Caco-2 (cell line): ENCODE measurements at regions not wholly inside any gene's neighbourhood (a gene's known extent, or its start where the extent isn't known, plus 50 kb on each side); places are given as distances from the start of the nearest gene placed in this dataset.

Experiments used
- BruUV-seq: library from RNA; stranded (reverse); fragments of 400-500 nt; replicated peaks from 2 replicates; lab custom pipeline; 2021; lab: Mats Ljungman, UMichigan
- CTCF ChIA-PET: fragments of 300-600 bp; sonication (Branson Sonifier 250); formaldehyde crosslinking; loops from one replicate; lab custom pipeline; 2022; ENCODE audit warnings: antibody characterized with exemption; lab: Charles Lee
- POLR2A ChIA-PET: fragments of 300-600 bp; sonication (Branson Sonifier 250); formaldehyde crosslinking; loops from one replicate; lab custom pipeline; 2022; ENCODE audit warnings: antibody characterized with exemption; lab: Charles Lee
- DNase-seq, 2 experiments: peaks; one replicate each; pipeline versions ENCODE4 v3.0.0 to v3.0.0-alpha.2; 2020 to 2022
- H3K27me3 ChIP-seq: replicated peaks from 2 replicates; pipeline ENCODE4 v1.6.0; 2011; ENCODE audit warnings: low read length; ENCODE audit not compliant: control insufficient read depth, insufficient read depth
- H3K36me3 ChIP-seq: 2 replicates; pipeline ENCODE4 v1.5.1; 2011; ENCODE audit warnings: low read length; ENCODE audit not compliant: control insufficient read depth, insufficient read depth
- H3K4me1 ChIP-seq: fragments of 250-450 bp; sonication (Bioruptor Pico); 2 replicates; pipeline ENCODE4 v1.5.1; 2020; ENCODE audit warnings: mild to moderate bottlenecking
- H3K4me3 ChIP-seq: 2 replicates; pipeline ENCODE4 v1.5.1; 2011; ENCODE audit warnings: low read depth, mild to moderate bottlenecking, control low read depth, low read length
- H3K9me3 ChIP-seq: fragments of 250-450 bp; sonication (Bioruptor Pico); 2 replicates; pipeline ENCODE4 v1.5.1; 2020; ENCODE audit warnings: mild to moderate bottlenecking, moderate library complexity
- H3K27ac Mint-ChIP-seq: one replicate; pipeline ENCODE4 v1.8.0; 2022; ENCODE audit warnings: mixed read lengths; ENCODE audit not compliant: unreplicated experiment
- H3K27me3 Mint-ChIP-seq: one replicate; pipeline ENCODE4 v1.8.0; 2022; ENCODE audit warnings: mixed read lengths; ENCODE audit not compliant: insufficient read depth, unreplicated experiment
- H3K36me3 Mint-ChIP-seq: one replicate; pipeline ENCODE4 v1.8.0; 2022; ENCODE audit warnings: mild to moderate bottlenecking, mixed read lengths; ENCODE audit not compliant: insufficient read depth, unreplicated experiment
- H3K4me1 Mint-ChIP-seq: one replicate; pipeline ENCODE4 v1.8.0; 2022; ENCODE audit warnings: low read depth, mixed read lengths; ENCODE audit not compliant: unreplicated experiment
- H3K4me3 Mint-ChIP-seq: one replicate; pipeline ENCODE4 v1.8.0; 2022; ENCODE audit warnings: mild to moderate bottlenecking, moderate library complexity, mixed read lengths; ENCODE audit not compliant: unreplicated experiment
- H3K9me3 Mint-ChIP-seq: one replicate; pipeline ENCODE4 v1.8.0; 2022; ENCODE audit warnings: mixed read lengths; ENCODE audit not compliant: unreplicated experiment
- intact Hi-C: fragments of 100-400 bp; cut with micrococcal nuclease; formaldehyde crosslinking; loops from one replicate; pipeline ENCODE4 v1.10.0; 2022; ENCODE audit not compliant: unreplicated experiment
- TF ChIP-seq, protein P1 (sequence below), 2 experiments: fragments of 200-600 bp in 1 of 2; IDR thresholded peaks; 1 replicate in 1 of 2; 2 replicates in 1 of 2; pipeline versions ENCODE4 v1.5.1 to v1.8.0; 2011 to 2022; ENCODE audit warnings: antibody characterized with exemption in 1 of 2, control low read depth in 1 of 2, inconsistent platforms in 1 of 2, low read depth in 1 of 2, low read length in 1 of 2, mild to moderate bottlenecking in 1 of 2, moderate library complexity in 1 of 2; ENCODE audit not compliant: insufficient read depth in 1 of 2, severe bottlenecking in 1 of 2, unreplicated experiment in 1 of 2

DNA sequence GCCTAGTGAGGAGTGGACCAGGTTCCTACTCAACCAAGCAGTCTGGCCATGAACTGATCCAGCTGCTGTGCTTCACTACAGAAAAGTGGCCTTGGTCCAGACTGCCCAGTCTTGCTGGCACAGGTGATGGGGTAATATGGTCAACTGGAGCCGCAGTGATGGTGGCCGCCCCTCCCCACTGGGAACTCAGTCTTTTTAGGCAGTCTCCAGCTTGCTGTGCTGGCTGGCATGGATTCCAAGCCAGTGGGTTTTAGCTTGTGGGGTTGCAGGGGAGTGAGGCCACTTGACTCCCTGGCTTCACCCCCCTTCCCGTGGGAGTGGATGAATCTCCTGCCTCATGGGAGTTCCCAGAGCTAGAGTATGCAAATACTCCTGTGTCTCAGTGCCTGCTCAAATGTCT is 52.7 kb upstream of the CDK6 start:
- Histone ChIP-seq H3K4me1 (no peaks in the 10 kb centered on the region), H3K27me3 (no peaks in the 10 kb centered on the region), H3K9me3 (no peaks in the 10 kb centered on the region; the same call in 1 of the 2 replicates), H3K36me3 (no peaks in the 10 kb centered on the region), H3K4me3 (no peak overlapping the region)
- no peaks in the 10 kb centered on the region for H3K4me1 Mint-ChIP-seq
- intact Hi-C loops: no loop called here
- H3K4me3 Mint-ChIP-seq: no peak overlapping the region
- no TSS peak for BruUV-seq
- H3K36me3 Mint-ChIP-seq: no peaks in the 10 kb centered on the region
- DNase-seq: no peak
- ChIA-PET CTCF (no interaction called here), POLR2A (no interaction called here)
- H3K9me3 Mint-ChIP-seq: peaks cover 20% of the 10 kb centered on the region
- no peak overlapping the region for H3K27ac Mint-ChIP-seq
- TF ChIP-seq, protein P1, sequence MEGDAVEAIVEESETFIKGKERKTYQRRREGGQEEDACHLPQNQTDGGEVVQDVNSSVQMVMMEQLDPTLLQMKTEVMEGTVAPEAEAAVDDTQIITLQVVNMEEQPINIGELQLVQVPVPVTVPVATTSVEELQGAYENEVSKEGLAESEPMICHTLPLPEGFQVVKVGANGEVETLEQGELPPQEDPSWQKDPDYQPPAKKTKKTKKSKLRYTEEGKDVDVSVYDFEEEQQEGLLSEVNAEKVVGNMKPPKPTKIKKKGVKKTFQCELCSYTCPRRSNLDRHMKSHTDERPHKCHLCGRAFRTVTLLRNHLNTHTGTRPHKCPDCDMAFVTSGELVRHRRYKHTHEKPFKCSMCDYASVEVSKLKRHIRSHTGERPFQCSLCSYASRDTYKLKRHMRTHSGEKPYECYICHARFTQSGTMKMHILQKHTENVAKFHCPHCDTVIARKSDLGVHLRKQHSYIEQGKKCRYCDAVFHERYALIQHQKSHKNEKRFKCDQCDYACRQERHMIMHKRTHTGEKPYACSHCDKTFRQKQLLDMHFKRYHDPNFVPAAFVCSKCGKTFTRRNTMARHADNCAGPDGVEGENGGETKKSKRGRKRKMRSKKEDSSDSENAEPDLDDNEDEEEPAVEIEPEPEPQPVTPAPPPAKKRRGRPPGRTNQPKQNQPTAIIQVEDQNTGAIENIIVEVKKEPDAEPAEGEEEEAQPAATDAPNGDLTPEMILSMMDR (IDR thresholded peaks at IDR 0.05; ENCODE audit: insufficient read depth in 1 of 2, low read depth in 1 of 2, low read length in 1 of 2, severe bottlenecking in 1 of 2, unreplicated experiment in 1 of 2): no peak
- peaks cover 2% of the 10 kb centered on the region for H3K27me3 Mint-ChIP-seq
